ENCODE measurements at regions not wholly inside any gene's neighbourhood (a gene's known extent, or its start where the extent isn't known, plus 50 kb on each side); places are given as distances from the start of the nearest gene placed in this dataset.

DNA sequence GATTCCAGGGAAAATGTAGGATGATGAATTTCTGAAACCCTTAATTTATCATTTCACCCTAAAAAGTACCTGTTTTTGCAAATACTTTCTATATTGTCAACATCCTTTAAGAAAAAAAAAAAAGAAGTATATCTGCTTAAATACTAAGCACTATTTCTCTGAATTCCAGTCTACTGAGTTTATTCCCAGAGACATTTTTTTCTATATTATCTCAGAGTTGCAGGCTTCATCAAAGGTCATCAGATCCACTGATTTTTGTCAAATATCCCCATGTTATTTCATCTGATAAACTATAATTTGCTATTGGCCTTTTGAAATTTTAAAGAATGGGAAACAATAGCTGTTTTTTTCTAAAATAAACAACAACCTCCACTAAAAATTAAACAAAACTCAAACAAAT, 357.6 kb upstream of the ID4 start:
- DNase-seq = no peak

GRCh38 chr6:19492636-19493405, 344.3 kb upstream of the ID4 start:
- DNase-seq = no peak

DNA sequence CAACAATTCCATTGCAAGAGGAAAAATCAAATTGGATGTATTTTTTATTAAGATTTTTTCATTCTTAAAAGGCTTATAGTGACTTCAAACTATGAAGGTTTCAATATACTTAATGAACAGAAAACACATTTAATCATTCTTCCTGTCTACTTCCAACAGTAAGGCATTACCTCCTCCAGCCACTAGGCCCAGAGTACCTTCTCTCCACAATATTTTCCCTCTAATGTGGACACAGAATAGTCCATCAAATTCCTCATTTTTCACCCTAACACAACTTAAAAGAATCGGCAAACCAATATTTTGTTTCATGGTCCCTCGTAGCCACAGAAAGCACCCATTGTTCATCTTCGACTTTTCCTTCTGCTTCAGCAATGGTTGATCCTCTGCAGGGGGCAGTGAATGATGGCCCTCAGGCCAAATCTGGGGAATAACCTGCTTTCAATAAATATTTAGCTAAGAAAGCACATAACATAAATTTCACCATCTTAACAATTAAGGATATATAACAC, 335.4 kb upstream of the ID4 start:
- DNase-seq = no peak

- DNase-seq = no peak
These were observed 334.9 kb upstream of the ID4 start for GRCh38 chr6:19502301-19502700.

DNA sequence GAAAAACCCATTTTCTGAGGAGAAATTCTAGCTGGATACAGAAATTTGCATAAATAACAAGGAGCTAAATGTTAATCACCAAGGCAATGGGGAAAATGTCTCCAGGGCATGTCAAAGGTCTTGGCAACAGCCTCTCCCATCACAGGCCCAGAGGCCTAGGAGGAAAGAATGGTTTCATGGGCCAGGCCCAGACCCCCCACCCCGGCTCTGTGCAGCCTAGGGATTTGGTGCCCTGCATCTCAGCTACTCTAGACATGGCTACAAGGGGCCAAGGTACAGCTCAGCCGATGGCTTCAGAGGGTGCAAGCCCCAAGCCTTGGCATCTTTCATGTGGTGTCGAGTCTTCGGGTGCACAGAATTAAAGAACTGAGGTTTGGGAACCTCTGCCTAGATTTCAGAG, 321.2 kb upstream of the ID4 start:
- no peak for DNase-seq

GRCh38 chr6:19519941-19520340, 317.2 kb upstream of the ID4 start:
- DNase-seq = no peak

- DNase-seq = no peak
These were observed 312.6 kb upstream of the ID4 start for GRCh38 chr6:19524366-19525186.

GRCh38 chr6:19525673-19526072, 311.5 kb upstream of the ID4 start:
- DNase-seq = no peak

- DNase-seq = no peak
These were observed 307.0 kb upstream of the ID4 start for GRCh38 chr6:19530188-19530587.

DNA sequence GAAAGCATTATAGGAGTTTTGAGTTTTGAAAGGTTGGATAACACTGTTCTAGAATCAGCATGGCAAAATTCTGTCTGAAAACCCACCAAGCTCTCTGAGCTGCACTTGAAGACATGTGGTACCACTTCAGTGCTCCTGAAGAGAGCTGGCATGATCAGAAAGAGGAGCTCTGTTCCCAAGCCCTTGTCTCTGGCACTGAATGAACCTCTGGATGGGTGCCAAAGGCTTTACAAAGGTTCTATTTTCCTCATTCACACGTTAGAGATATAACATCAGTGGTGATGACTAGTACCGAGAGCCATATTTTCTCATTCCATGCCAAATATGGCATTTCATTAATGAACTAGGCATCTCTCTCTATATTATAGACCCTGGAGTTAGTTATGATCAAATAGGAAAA, 301.8 kb upstream of the ID4 start:
- DNase-seq = no peak

DNA sequence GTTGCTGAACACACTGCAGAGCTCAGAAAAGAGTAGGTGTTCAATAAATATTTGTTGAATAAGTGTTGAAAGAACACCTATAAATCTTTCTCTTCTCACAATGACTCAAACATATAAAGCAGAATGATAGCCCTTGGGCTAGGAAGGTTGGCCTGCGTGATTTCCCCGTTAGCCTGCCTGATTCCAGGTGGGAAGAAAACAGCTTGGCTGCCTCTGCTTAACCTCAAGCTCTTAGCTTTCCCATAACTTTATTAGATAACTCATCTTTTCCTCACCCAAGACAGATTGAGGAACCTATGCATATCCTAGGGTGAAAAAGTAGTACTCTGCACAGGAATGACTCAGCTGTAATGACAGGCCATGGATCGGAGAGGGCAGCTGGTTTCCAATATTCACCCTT, 300.3 kb upstream of the ID4 start:
- no peak for DNase-seq

DNA sequence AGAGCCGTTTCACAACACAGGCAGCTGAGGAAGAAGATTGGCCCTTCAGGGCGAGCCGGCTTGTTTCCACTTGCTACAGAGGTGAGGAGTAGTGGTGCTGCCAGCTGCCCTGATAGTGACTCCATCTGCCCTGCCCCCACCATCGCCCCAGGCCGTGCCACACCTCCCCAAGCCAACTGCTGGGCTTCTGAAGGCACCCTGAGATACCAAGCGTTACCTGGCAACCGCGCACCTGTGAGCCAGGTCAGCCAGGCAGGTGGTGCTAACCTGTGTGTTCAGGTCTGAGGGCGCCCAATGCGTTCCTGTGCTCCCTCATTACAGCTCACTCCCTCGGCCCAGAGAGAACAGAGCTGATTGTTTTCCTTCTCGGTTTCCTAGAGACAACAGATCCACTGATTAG, 299.1 kb upstream of the ID4 start:
- no peak for DNase-seq

- DNase-seq = no peak
These were observed 289.7 kb upstream of the ID4 start for GRCh38 chr6:19547507-19547906.

GRCh38 chr6:19549109-19549508, 288.1 kb upstream of the ID4 start:
- DNase-seq = no peak

DNA sequence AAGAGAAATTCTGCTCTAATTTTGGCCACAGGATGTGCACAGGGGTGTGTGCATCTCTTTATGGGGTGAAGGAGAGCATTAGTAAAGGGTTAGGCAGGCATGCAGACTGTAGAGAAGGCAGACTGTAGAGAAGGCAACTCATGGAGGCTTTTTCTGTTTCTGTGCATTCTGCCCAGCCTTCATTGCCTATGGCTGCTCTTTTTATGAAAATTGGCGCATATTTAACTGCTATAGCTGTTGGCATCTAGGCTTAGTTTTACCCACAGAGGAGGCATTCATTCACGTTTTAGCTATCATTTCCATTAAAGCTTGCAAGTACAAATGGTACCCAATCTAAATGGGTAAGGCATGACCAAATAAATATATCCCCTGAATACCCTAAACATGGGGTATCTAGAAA, 286.8 kb upstream of the ID4 start:
- no peak for DNase-seq

DNA sequence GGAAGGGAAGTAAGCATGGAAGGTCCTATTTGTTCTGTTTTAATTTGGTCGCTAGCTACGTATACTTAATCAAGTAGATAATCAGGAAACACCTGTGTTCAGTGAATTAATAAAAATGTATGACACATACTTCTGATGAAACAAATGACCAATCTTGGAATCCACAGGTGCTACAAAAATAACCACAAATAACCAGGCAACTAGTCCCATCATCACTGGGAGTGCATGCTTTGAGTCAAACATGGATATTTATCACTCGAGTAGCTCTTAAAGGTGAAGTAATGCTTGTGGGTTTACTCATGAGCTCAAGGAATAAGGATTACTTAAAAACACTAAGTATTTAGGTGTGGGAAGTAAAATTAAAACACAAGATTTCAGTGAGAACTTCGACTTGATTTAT, 285.6 kb upstream of the ID4 start:
- no peak for DNase-seq

GRCh38 chr6:19552076-19552475, 285.1 kb upstream of the ID4 start:
- no peak for DNase-seq

DNA sequence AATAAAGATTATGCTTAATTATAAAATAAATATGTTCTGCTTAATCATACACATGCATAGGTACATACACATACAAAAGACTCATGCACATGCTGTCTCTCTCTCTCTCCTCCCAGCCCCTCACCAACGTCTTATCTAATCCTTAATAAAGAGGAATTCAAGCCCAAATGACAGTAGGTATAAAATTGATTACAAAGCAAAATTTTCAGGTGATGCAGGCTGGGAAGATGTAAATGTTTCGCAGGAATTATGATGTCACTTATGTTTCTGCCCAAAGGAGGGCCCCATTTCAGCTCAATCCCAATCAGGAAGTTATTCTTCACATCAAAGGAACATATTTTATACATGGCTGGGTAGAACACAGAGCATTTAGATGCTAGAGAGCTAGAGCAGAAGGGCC, 284.6 kb upstream of the ID4 start:
- DNase-seq = no peak

DNA sequence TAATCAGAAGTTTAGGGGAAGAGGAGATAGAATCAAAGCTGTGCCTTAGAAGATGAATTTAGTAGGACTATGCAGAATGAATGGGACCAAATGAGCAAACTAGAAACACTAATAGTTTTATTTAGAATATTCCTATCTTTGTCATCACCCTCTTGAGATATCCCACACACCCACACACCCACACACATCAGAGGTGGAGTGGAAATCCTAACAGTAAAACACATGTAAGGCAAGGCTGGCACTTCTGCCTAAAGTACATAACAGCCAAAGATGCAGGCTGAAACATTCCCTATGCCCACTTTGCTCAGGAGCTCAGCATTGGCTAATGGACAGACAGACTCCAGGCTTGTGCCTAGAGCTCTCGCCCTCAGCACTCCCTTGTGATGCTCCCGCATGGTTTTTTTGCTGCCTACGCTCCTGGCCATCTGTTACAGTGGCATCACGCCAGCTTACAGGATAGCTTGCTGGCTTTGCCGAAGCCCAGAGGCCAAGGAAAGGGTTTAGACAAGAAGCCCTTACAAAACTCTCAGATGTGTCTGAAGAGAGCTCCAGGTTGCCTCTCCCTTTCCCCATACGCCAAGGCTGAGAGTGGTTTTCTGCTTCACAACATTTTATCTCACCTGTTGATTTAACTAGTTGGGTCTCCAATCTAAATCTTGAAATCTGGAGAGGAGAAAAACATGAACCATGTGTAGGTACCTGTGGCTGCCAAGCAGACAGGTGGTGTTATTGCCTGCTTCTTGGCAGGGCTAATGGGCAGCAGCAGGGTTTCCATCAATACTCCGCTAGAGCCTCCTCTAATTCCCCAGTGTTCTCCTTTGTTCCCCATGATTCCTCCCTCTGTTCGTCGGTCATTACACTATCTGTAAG, 282.6 kb upstream of the ID4 start:
- DNase-seq = no peak

- no peak for DNase-seq
These were observed 280.0 kb upstream of the ID4 start for GRCh38 chr6:19557191-19557590.

DNA sequence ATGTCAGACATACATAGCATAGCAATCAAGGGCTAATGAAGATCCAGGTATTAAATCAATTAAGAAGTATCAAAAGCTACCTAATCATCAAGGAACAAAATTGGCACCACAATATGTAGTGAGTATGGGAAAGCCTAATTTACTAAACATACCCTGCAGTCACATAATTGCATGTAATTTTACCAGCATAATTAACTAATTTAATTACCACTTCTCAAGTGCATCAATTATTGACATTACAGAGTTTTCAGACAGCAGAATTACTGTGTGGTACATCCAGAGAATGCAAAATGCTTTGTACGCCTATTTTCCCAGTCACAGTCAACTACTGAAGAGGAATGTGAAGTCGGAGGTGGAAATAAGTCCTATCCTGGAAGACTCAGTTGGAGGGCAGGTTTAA, 279.0 kb upstream of the ID4 start:
- DNase-seq = no peak

GRCh38 chr6:19558934-19559333, 278.2 kb upstream of the ID4 start:
- DNase-seq = no peak

- no peak for DNase-seq
These were observed 274.7 kb upstream of the ID4 start for GRCh38 chr6:19562468-19562867.
